WERI-Rb-1 (cell line): ENCODE measurements at regions not wholly inside any gene's neighbourhood (a gene's known extent, or its start where the extent isn't known, plus 50 kb on each side); places are given as distances from the start of the nearest gene placed in this dataset.
"Not testable (repeated sequence)": the region's sequence is repeated elsewhere in the genome, so short reads cannot be mapped to it uniquely, and the experiment has no call there.

Experiments used
- DNase-seq: peaks from one replicate; pipeline ENCODE4 v3.0.0-alpha.2; 2020
- H3K27ac ChIP-seq: fragments of 250-450 bp; sonication (Bioruptor Pico); 2 replicates; pipeline ENCODE4 v1.5.1; 2020; ENCODE audit warnings: mild to moderate bottlenecking, moderate library complexity
- H3K27me3 ChIP-seq: fragments of 250-450 bp; sonication (Bioruptor Pico); 2 replicates; pipeline ENCODE4 v1.5.1; 2021; ENCODE audit warnings: mild to moderate bottlenecking, low read depth, moderate library complexity; ENCODE audit not compliant: insufficient read depth, severe bottlenecking
- H3K36me3 ChIP-seq: fragments of 250-450 bp; sonication (Bioruptor Pico); 2 replicates; pipeline ENCODE4 v1.5.1; 2020; ENCODE audit warnings: mild to moderate bottlenecking, moderate library complexity
- H3K4me3 ChIP-seq: 2 replicates; pipeline ENCODE4 v1.5.1; 2011; ENCODE audit warnings: low read depth, mild to moderate bottlenecking, control low read depth, low read length
- H3K9me3 ChIP-seq: fragments of 250-450 bp; sonication (Bioruptor Pico); 2 replicates; pipeline ENCODE4 v1.5.1; 2021; ENCODE audit warnings: mild to moderate bottlenecking, moderate library complexity; ENCODE audit not compliant: severe bottlenecking
- TF ChIP-seq, protein P1 (sequence below): IDR thresholded peaks from 2 replicates; pipeline ENCODE4 v1.5.1; 2011; ENCODE audit warnings: low read depth, mild to moderate bottlenecking, control low read depth, inconsistent platforms, low read length

DNA sequence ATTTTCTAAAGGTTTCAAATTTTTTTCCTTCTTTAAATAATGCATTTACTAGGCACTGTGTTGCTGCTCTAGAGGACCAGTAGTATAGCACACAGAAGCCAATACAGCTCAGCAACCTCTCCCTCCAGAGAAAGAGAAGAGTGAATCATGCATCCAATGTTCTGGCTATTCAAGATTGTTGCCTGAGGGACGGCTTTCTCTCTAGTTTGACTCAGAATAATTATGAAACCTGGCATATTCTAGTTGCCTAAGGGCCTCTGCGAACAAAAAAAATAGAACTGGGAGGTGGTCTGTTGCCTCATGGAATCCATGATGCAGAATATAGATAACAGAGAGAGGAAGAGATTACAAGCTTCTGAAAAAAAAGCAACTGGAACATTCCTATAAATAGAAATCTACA is 1233.3 kb upstream of the PABPC4L start:
- TF ChIP-seq, protein P1, sequence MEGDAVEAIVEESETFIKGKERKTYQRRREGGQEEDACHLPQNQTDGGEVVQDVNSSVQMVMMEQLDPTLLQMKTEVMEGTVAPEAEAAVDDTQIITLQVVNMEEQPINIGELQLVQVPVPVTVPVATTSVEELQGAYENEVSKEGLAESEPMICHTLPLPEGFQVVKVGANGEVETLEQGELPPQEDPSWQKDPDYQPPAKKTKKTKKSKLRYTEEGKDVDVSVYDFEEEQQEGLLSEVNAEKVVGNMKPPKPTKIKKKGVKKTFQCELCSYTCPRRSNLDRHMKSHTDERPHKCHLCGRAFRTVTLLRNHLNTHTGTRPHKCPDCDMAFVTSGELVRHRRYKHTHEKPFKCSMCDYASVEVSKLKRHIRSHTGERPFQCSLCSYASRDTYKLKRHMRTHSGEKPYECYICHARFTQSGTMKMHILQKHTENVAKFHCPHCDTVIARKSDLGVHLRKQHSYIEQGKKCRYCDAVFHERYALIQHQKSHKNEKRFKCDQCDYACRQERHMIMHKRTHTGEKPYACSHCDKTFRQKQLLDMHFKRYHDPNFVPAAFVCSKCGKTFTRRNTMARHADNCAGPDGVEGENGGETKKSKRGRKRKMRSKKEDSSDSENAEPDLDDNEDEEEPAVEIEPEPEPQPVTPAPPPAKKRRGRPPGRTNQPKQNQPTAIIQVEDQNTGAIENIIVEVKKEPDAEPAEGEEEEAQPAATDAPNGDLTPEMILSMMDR, result no peak

DNA sequence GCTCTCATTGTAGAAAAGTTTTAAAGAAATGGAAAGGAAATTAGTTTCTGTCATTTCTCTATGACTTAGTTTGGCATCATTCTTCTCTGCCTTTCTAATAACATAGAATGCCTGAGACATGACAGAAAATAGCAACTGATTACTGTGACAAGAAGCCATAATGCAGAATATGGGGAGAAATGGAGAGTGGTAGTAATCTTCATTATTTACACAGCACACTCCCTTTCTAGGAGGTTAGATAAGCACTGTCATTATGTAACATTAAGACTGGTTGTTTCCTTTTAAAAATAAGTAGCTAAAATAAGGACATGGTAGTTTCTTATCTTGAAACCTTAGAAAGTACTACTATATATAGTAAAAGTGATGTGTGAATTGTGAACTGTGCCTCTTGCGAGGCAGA is 1227.9 kb upstream of the PABPC4L start:
- TF ChIP-seq, protein P1, result no peak
- Histone ChIP-seq H3K27me3 (no peaks in the 10 kb centered on the region), H3K36me3 (no peaks in the 10 kb centered on the region), H3K9me3 (no peaks in the 10 kb centered on the region), H3K4me3 (no peak overlapping the region), H3K27ac (no peak overlapping the region)
- no peak for DNase-seq

More for the DNA sequence above, 1233.3 kb upstream of the PABPC4L start:
- H3K9me3 ChIP-seq, result no peaks in the 10 kb centered on the region
- no peak overlapping the region for H3K4me3 ChIP-seq
- H3K36me3 ChIP-seq, result no peaks in the 10 kb centered on the region
- no peak overlapping the region for H3K27ac ChIP-seq
- DNase-seq, result no peak
- no peaks in the 10 kb centered on the region for H3K27me3 ChIP-seq

DNA sequence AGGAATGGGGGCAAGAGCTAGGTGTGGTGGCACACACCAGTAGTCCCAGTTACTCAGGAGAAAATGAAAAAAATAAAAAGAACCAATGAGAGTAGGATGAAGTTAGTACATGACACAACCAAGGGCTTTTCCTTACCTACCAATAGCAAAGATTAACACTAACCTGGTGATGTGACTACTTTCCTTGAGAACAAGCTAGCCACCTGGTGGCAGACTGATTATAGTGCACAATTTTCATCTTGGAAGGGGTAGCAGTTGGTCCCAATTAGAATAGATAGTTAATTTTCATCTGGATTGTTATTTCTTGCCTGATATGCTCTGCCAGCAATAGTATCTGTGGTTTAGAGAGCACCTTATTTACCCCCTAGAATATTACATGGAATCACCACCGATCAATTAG is 1216.8 kb upstream of the PABPC4L start:
- DNase-seq, result peak; percentile 45

DNA sequence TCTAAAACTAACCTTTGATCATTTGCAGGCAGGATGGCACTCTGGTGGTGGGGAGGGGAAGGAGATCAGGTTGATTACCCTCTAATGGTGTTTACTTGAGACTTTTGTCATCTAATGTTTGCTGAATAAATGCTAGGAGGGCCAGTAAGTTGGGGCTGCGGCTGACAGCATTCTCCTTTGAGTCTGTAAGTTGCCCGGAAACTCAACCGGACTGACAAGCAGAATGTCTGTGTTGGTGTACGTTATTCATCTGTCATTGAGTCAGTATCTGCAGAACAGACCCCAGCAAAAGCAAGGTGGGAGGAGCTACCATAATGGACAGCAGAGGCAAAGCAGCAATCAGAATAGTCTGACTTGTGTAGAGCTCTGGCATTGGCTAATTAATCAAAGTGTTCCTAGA is 1210.6 kb upstream of the PABPC4L start:
- H3K36me3 ChIP-seq, result no peaks in the 10 kb centered on the region
- TF ChIP-seq, protein P1, result no peak
- H3K27ac ChIP-seq, result no peak overlapping the region
- H3K9me3 ChIP-seq, result no peaks in the 10 kb centered on the region
- no peaks in the 10 kb centered on the region for H3K27me3 ChIP-seq
- no peak for DNase-seq
- H3K4me3 ChIP-seq, result no peak overlapping the region

More for the DNA sequence above, 1216.8 kb upstream of the PABPC4L start:
- TF ChIP-seq, protein P1, result peak; percentile 67
- Histone ChIP-seq H3K27me3 (no peaks in the 10 kb centered on the region), H3K27ac (no peak overlapping the region), H3K9me3 (no peaks in the 10 kb centered on the region), H3K4me3 (no peak overlapping the region), H3K36me3 (no peaks in the 10 kb centered on the region)

DNA sequence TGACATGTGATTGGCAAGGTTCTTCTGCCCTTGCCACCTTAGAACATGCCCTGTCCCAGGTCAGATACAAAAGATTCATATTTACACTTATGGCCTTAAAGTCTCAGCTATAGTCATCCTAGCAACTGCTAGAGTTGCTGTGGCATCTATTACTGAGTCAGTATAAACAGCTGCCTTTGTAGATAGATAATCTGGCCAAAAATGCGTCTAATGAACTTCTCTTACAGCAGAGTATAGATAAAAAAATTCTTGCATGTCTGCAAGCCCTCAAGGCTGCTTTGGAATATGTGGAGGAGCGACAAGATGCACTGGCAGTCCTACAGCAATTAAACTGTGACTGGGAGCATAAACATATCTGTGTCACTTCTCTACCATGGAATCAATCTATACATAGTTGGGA is 1209.7 kb upstream of the PABPC4L start:
- Histone ChIP-seq H3K27ac (no peak overlapping the region), H3K9me3 (peaks cover 2% of the 10 kb centered on the region), H3K4me3 (no peak overlapping the region), H3K27me3 (no peaks in the 10 kb centered on the region), H3K36me3 (no peaks in the 10 kb centered on the region)
- no peak for DNase-seq
- TF ChIP-seq, protein P1, result no peak

DNA sequence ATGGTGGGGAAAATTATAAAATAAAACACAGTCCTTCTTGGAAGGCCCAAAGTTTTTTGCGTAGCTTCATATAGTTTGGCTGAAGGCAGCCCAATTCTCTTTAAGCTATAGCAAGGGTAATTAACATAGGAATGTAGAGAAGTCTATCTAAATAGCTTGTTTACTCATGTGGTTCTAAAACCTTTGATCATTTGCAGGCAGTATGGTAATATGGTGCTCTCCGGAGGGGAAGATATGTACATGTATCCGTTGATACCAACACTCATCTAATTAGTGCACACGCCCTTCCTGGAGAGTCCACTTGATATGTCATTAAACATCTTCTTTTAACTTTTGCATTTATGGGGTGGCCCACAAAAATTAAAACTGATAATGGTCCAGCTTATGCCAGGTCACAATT is 1207.7 kb upstream of the PABPC4L start:
- DNase-seq, H3K36me3 ChIP-seq, H3K27me3 ChIP-seq, H3K4me3 ChIP-seq, H3K27ac ChIP-seq: not testable (repeated sequence)
- H3K9me3 ChIP-seq, result peaks cover 20% of the 10 kb centered on the region
